ENCODE measurements at regions not wholly inside any gene's neighbourhood (a gene's known extent, or its start where the extent isn't known, plus 50 kb on each side); places are given as distances from the start of the nearest gene placed in this dataset.
"Not testable (repeated sequence)": the region's sequence is repeated elsewhere in the genome, so short reads cannot be mapped to it uniquely, and the experiment has no call there.

- not testable (repeated sequence) for TF ChIP-seq CTCF (IDR thresholded peaks at IDR 0.05; ENCODE audit: extremely low read depth in 1 of 2, insufficient read depth in 1 of 2, low read depth in 1 of 2, low read length in 2 of 2); MAX (IDR thresholded peaks at IDR 0.05; ENCODE audit: insufficient read depth, insufficient read length); JUN (IDR thresholded peaks at IDR 0.05; ENCODE audit: borderline replicate concordance, insufficient read depth, insufficient read length, low read depth); POLR2AphosphoS5 (IDR thresholded peaks at IDR 0.05; ENCODE audit: insufficient read depth, low read depth, low read length); POLR2A (IDR thresholded peaks at IDR 0.05; ENCODE audit: low read depth, low read length); EZH2 (IDR thresholded peaks at IDR 0.05; ENCODE audit: borderline replicate concordance, low read depth, low read length, severe bottlenecking); MYC (IDR thresholded peaks at IDR 0.05; ENCODE audit: low read depth, low read length); GATA2 (IDR thresholded peaks at IDR 0.05; ENCODE audit: insufficient read depth, insufficient read length, low read depth, low read length); FOS (IDR thresholded peaks at IDR 0.05; ENCODE audit: borderline replicate concordance, insufficient read depth, low read length)
Observed at GRCh38 chr7:128594061-128594460, 78.0 kb upstream of the GARIN1A start.
